ENCODE measurements at regions not wholly inside any gene's neighbourhood (a gene's known extent, or its start where the extent isn't known, plus 50 kb on each side); places are given as distances from the start of the nearest gene placed in this dataset.
A peak's percentile ranks its signal among the peaks of the same experiment; 100 is the strongest.

- Histone ChIP-seq H3K4me2 (ENCODE audit: insufficient read depth, low read length) (no peak overlapping the region), H3K27ac (ENCODE audit: low read depth, low read length) (no peak overlapping the region), H2AFZ (ENCODE audit: low read length) (no peak overlapping the region), H3K79me2 (ENCODE audit: insufficient read depth, low read length) (no peaks in the 10 kb centered on the region), H3K4me1 (ENCODE audit: insufficient read depth, low read length) (peaks cover 30% of the 10 kb centered on the region), H3K9me3 (ENCODE audit: low read depth, low read length) (no peaks in the 10 kb centered on the region), H3K4me3 (ENCODE audit: insufficient read depth, low read length) (no peak overlapping the region), H3K36me3 (ENCODE audit: insufficient read depth, low read length) (no peaks in the 10 kb centered on the region), H4K20me1 (ENCODE audit: insufficient read depth, low read length) (no peaks in the 10 kb centered on the region), H3K27me3 (ENCODE audit: insufficient read depth, low read length) (no peaks in the 10 kb centered on the region)
- TF ChIP-seq CTCF (IDR thresholded peaks at IDR 0.05; ENCODE audit: extremely low read depth, low read depth, low read length): no peak
- no peak for DNase-seq (ENCODE audit: insufficient read length, low spot score, missing footprints)
Observed at GRCh38 chr6:139586273-139586672, 211.8 kb upstream of the CITED2 start.

- Histone ChIP-seq H3K4me2 (ENCODE audit: insufficient read depth, low read length) (no peak overlapping the region), H3K36me3 (ENCODE audit: insufficient read depth, low read length) (no peaks in the 10 kb centered on the region), H3K79me2 (ENCODE audit: insufficient read depth, low read length) (no peaks in the 10 kb centered on the region), H3K9me3 (ENCODE audit: low read depth, low read length) (no peaks in the 10 kb centered on the region), H4K20me1 (ENCODE audit: insufficient read depth, low read length) (no peaks in the 10 kb centered on the region), H3K4me1 (ENCODE audit: insufficient read depth, low read length) (peaks cover 28% of the 10 kb centered on the region), H3K4me3 (ENCODE audit: insufficient read depth, low read length) (no peak overlapping the region), H3K27ac (ENCODE audit: low read depth, low read length) (no peak overlapping the region), H2AFZ (ENCODE audit: low read length) (no peak overlapping the region), H3K27me3 (ENCODE audit: insufficient read depth, low read length) (no peaks in the 10 kb centered on the region)
- TF ChIP-seq CTCF (IDR thresholded peaks at IDR 0.05; ENCODE audit: extremely low read depth, low read depth, low read length): no peak
- no peak for DNase-seq (ENCODE audit: insufficient read length, low spot score, missing footprints)
Observed at GRCh38 chr6:139584599-139584998, 210.2 kb upstream of the CITED2 start.

GRCh38 chr6:139583420-139583819 lies 209.0 kb upstream of the CITED2 start:
- no peak for TF ChIP-seq CTCF (IDR thresholded peaks at IDR 0.05; ENCODE audit: extremely low read depth, low read depth, low read length)
- Histone ChIP-seq H3K27ac (ENCODE audit: low read depth, low read length) (peak overlapping the region; percentile 47), H3K9me3 (ENCODE audit: low read depth, low read length) (no peaks in the 10 kb centered on the region), H4K20me1 (ENCODE audit: insufficient read depth, low read length) (no peaks in the 10 kb centered on the region), H3K79me2 (ENCODE audit: insufficient read depth, low read length) (no peaks in the 10 kb centered on the region), H3K4me2 (ENCODE audit: insufficient read depth, low read length) (no peak overlapping the region), H3K4me1 (ENCODE audit: insufficient read depth, low read length) (peaks cover 22% of the 10 kb centered on the region), H3K4me3 (ENCODE audit: insufficient read depth, low read length) (no peak overlapping the region), H3K27me3 (ENCODE audit: insufficient read depth, low read length) (no peaks in the 10 kb centered on the region), H3K36me3 (ENCODE audit: insufficient read depth, low read length) (no peaks in the 10 kb centered on the region), H2AFZ (ENCODE audit: low read length) (no peak overlapping the region)
- no peak for DNase-seq (ENCODE audit: insufficient read length, low spot score, missing footprints)

- Histone ChIP-seq H3K36me3 (ENCODE audit: insufficient read depth, low read length) (no peaks in the 10 kb centered on the region), H3K79me2 (ENCODE audit: insufficient read depth, low read length) (no peaks in the 10 kb centered on the region), H3K27me3 (ENCODE audit: insufficient read depth, low read length) (no peaks in the 10 kb centered on the region), H3K4me1 (ENCODE audit: insufficient read depth, low read length) (peaks cover 21% of the 10 kb centered on the region), H3K27ac (ENCODE audit: low read depth, low read length) (peak overlapping the region; percentile 47), H3K4me2 (ENCODE audit: insufficient read depth, low read length) (no peak overlapping the region), H2AFZ (ENCODE audit: low read length) (no peak overlapping the region), H3K4me3 (ENCODE audit: insufficient read depth, low read length) (no peak overlapping the region), H4K20me1 (ENCODE audit: insufficient read depth, low read length) (no peaks in the 10 kb centered on the region), H3K9me3 (ENCODE audit: low read depth, low read length) (no peaks in the 10 kb centered on the region)
- DNase-seq (ENCODE audit: insufficient read length, low spot score, missing footprints): no peak
- TF ChIP-seq CTCF (IDR thresholded peaks at IDR 0.05; ENCODE audit: extremely low read depth, low read depth, low read length): no peak
Observed at GRCh38 chr6:139582956-139583355, 208.5 kb upstream of the CITED2 start.
